Stimulated activated CD8-positive, alpha-beta memory T cell treated with anti-CD3 and anti-CD28 coated beads, Interleukin-7, amount 100 ng/mL, for 48 hours (primary cell): ENCODE measurements at regions not wholly inside any gene's neighbourhood (a gene's known extent, or its start where the extent isn't known, plus 50 kb on each side); places are given as distances from the start of the nearest gene placed in this dataset.

Experiments used
- DNase-seq, 2 donors: peaks; one replicate each; pipeline ENCODE4 v3.0.0-alpha.2; 2020; ENCODE audit warnings: low read depth in 1 of 2; ENCODE audit errors: extremely low read depth in 1 of 2

DNA sequence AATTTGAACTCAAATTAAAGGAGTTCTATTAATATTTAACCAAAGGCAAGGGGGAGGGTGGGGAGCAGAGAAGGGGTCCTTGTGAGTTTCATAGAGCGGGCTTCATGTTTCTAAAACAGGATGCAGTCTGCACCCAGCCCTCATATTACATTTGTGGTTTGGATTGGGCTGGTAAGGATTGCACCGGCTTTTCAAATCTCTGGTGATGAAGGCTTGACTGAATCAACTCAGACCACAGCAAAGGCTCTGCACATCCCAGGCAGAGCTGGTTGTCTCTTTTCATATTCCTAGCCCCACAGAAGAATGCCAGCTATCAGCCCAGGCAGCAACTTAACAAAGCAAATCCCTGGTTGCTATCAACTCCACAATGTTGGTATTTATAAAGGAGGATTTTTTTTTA, 1221.4 kb downstream of the VRK1 start:
- DNase-seq: no peak

DNA sequence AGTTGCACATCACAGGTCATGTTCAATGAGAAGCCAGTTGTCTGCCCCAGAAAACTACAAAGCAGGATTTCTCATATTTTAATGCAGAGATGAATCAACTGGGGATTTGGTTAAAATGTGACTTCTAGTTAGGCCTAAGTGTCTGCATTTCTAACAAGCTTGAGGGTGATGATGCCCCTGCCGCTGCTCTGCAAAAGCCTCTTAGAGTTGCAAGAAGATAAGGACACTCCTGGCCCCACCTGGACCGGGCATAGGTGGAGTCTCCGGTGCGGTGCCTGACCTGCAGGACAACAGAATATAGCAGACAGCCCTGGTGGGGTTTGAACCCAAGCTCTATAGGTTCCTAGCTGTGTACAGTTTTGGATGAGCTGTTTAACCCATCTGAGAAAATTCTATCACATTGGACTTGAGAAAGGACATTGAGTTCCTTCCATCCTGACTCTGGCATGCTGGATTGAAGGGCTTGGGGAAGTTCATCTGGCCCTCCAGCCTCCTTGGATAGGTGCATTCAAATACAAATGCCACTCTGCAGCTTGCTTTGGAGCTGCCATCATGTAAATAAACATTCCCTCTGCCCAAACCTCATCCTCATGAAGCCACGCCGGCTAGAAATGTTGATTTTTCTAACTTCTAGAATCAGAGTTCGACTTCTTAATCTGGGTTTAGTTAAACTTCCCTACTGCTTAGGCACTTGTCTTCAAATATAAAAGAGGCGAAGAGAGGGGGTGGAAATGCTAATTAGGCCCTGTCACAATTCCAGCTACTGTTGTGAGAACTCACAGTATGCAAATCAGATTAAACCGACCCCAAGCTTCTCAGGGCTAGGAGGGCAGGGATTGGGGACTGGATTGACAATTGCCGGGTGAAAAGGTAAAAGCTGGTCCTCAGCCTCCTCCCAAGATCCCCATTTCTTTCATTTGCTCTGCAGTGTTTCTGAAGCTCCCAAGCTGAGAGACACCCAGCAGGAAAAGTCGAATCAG, 1225.6 kb downstream of the VRK1 start:
- no peak for DNase-seq

DNA sequence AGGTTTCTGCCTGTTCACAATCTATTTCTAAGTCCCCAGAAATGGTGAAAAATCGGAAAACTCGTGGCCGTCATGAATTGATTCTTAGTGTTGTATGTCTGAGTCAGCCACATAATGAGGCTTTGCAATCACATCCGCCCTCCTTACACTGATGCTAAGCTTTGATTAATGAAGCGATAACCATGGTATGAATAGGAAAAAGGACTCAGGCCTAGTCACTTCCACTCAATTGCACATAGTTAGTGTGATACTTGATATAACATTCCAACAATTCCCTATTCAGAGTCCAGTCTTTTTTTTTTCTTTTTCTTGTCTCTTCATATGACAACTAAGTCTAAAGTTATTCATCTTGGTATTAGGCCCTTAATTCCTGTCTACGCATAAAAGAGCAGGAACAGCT, 1231.0 kb downstream of the VRK1 start:
- no peak for DNase-seq

DNA sequence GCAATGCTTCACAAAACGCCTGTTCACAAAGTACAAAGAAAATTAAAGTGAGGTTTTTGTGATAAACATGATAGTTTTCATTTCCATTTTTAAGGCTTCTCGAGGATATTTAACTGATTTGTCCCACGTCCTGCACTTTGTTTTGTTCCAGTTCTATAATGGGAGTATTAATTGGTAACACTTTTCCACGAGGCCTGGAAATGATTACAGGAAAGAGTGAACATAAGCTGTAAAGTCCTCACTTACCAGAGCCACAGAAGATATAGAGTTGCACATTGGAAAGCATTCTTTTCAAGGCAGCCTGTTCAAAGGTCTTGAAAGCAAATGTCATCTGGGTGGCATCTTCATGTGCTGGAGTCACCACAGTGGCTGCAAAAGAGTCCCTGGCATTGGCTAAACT, 1236.6 kb downstream of the BCL11B start:
- DNase-seq: no peak

DNA sequence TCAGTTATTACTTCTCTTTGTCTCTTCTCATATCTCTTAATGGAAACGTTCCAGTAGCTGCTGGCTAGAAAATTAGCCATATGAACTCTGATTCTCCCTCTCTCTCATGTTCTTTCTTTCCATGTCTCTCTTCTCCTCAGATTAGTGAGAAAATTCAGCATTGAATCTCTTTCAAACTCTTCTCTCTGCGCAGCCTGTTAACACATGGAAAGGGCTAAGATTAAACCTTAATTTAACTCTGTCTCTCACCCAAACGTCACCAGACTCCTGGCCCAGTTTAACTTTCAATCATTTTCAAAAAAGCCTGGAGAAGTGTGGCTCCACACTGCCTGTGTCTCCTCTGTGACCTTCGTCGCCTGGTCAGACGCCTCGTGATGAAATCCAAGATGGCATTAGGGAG, 1234.2 kb downstream of the BCL11B start:
- DNase-seq: no peak

DNA sequence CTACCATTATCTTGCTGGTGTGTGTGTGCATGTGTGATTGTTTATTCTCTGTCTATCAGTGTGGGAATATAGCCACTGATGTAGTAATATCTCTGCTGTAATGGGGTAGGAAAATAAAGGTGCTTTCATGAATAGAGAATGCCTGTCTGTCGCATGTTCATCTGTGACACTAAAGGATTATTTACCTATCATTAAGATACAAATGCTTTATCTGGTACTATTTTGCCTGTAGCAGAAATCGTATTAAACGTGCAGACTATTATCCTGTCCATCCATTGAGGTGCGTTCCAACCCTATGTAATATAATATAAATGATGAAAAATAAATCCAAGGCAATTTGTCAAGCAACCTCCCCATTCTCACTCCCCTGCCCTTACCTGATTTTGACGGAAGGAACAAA, 1215.1 kb downstream of the BCL11B start:
- no peak for DNase-seq

DNA sequence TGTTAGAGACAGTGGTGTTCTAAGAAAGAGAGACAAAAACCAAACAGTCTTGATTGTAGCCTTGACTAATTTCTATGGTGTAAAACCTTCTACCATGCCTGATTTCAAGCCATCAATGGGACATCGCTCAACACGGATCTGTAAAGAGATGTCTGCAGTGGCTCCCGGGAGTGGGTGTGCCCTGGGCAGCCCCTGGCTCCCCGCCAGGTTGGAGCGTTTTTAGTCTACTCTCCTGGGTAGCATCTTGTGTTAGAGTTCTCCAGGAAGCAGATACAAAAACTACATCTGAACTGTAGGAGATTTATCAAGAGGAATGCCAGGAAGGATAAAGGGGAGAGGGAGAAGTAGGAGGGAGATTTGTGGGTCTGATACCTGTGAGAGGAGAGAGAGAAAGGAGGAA, 1212.9 kb downstream of the BCL11B start:
- no peak for DNase-seq

DNA sequence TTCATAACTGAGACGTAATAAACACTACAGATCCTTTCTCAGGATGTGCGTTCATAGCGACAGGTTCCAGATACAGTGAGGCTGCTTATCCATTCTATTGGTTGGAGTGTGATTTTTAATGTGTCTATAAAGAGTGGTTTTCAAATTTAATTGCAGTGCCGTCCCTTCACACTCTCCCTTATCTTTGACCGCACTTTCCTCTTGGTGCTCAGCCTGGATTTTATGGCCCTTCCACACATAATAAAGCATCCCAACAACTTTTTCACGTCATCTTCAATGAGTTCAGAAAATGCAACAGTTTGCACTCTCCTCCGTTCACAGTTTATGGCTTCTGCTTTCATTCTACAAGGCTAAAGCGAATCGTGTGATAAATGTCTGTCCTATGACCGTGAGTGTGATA, 1209.9 kb downstream of the BCL11B start:
- no peak for DNase-seq

DNA sequence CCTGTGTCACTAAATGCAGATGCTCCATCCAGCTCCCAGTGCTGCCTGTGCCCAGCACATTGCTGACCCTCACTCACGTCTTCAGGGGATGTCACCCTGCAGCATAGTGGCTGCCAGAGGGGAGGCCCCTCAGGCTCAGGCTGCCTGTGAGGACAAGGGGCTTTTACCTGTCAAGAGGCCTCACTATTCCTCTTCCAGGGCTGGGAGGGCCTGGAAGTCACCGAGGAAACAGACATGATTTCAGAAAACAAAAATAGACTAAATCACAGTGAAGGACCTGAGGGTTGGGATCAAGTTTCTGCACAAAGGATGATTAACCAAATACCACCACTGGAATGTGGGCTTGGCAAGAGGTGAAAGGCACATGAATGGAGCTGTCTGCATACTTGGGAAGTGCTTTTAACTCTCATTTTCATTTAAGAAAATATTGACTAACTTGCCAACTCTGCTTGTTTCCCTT, 1202.3 kb downstream of the BCL11B start:
- no peak for DNase-seq

DNA sequence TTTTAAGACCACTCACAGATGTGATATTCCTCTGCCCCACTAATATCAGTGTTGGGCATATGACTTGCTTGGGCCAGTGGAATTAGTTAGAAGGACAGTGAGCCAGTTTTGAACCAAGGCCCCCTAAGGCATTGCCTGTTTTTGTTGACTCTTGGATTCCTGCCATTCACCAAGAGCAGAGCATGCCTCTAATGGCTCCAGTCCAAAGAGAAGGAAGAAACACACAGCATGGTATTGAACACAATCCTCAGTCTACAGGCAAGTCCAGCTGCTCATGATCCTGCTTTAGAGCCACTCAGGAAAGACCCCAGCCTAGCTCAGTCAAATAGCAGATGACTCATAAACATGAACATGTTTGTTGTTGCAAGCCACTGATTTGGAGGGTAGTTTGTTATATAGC, 1201.5 kb downstream of the BCL11B start:
- no peak for DNase-seq

DNA sequence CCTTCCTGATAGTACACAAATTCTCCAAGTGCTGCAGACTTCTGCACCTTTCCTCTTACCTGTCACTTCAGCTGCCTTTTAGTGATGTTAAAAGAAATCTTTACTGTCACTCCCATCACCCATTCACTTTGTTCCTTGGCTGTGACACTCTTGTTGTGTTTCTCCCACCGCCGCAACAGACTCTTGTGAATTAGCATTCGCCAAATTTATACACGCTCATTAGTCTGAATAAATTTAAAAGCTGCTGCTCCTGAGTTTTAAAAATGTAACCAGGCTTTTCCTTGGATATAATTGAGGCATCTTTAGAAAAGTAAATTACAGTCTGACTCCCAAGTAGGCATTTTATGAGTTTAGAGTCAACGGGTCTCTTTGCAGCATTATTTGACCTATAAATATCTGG, 1197.9 kb downstream of the BCL11B start:
- no peak for DNase-seq

DNA sequence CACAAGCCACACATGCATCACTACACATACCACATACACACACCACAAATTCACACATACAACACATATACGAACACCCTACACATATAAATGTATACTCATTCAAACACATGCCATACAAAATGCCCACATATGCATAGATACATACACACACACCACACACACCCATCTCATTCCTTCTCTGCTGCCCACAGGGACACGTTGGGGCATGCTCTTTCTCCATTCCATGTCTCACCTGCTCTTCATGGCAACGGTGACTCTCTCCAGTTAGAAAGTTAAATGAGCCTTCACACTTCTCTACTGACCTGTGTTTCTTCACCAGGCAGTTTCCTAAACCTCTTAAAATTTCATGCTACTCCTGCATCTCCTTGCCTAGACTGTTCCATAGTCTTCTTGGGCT, 1194.8 kb downstream of the BCL11B start:
- no peak for DNase-seq

DNA sequence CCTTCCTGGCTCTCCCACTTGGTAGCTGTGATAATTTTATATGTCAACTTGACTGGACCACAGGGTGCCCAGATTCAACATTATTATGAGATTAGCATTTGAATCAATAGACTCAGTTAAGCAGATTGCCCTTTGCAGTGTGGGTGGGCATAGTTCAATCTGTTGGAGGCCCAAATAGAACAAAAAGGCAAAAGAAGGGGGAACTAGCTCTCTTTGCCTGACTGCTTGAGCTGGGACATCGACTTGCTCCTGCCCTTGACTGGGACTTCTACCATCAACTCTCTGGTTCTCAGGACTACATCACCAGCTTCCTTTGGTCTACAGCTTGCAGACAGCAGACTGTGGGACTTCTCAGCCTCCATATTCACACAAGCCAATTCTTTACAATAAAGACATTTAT, 1189.2 kb downstream of the BCL11B start:
- DNase-seq: no peak

DNA sequence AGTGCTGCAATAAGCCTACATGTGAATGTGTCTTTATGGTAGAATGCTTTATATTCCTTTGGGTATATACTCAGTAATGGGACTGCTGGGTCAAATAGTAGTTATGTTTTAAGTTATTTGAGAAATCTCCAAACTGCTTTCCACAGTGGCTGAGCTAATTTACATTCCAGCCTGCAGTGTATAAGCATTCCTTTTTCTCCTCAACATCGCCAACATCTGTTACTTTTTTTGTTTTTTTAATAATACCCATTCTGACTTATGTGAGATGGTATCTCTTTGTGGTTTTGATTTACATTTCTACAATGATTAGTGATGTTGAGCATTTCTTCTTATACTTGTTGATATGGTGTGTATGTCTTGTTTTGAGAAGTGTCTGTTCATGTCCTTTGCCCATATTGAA, 1186.2 kb downstream of the BCL11B start:
- DNase-seq: no peak

DNA sequence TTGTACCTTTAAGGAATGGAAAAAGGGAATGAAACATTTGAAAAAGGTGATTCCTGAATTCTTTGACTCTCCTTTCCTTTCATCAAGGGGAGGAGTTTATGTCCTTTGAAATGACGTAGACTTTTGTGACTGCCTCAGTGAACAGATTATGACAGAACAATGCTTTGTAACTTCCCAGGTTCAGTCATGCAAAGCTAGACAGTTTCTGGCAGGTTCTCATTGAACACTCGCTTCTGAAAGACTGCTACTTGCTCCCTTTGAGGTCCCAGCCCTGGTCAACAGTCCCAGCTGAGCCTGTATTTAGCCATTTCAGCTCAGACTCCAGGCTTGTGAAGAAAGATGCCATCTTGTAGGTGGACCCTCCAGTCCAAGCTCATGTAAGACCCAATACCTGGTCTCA, 1178.9 kb downstream of the BCL11B start:
- DNase-seq: no peak

DNA sequence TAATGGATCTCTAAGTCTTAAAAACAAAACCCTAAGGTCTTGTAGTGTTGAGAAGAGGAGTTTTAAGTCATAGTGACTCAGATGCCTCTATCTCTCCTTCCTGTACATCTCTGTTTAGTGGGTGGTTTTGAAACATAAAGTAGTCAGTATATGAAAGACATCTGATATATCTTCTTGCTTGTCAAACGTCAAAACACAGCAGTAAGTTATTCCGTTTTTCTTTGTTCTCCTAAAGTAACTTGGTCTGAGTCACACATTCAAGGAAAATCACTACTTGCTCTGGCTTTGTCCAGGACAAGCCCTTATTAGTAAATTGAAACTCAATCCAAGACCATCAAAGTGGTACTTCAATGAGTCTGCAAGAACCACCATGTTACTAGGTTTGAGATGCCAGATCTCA, 1172.5 kb downstream of the BCL11B start:
- no peak for DNase-seq

DNA sequence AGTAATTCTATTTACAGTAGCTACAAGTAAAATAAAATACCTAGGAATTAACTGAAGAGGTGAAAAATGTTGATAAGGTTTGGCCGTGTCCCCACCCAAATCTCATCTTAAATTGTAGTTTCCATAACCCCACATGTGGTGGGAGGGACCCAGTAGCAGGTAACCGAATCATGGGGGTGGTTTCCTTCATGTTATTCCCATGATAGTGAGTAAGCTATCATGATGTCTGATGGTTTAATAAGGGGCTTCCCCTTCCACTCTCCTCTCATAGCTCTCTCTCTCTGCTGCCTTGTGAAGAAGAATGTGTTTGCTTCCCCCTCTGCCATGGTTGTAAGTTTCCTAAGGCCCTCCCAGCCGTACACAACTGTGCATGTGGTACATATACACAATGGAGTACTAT, 1170.7 kb downstream of the BCL11B start:
- DNase-seq: no peak

DNA sequence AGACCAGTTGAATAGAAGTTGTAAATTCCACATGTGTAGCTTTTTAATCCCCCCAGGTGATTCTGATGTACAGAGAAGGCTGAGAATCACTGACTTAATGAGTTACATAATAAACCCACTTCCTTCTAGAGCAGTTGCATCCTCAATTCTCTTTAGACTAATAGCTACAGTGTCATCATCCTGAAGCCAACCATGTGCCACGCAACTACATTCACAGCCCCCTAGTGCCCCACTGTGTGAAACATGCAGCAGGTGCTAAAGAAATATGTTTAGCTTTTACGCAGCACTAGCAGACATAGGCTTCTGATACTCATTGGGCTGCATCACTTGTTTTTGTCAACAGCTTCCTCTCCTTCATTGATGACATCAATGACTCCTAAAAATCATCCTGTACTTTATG, 1168.3 kb downstream of the BCL11B start:
- no peak for DNase-seq

DNA sequence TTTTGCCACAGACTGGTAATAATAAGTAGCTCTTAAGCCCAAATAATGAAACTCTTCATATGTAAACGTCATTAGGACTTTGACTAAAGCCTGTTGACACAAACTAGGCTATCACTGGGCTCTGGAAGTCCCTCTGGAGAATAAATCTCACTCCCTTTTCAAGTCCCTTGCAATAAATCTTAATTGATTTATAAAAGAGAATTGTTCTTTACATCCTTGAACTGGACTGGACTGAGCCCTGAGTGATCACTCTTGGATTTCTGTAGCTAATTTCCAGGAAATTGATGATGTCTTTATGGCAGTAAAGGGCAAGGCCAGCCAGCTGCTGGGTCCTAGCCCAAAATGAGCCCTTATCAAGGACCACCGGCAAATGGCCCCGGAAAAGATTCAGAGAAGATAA, 1162.7 kb downstream of the BCL11B start:
- no peak for DNase-seq

DNA sequence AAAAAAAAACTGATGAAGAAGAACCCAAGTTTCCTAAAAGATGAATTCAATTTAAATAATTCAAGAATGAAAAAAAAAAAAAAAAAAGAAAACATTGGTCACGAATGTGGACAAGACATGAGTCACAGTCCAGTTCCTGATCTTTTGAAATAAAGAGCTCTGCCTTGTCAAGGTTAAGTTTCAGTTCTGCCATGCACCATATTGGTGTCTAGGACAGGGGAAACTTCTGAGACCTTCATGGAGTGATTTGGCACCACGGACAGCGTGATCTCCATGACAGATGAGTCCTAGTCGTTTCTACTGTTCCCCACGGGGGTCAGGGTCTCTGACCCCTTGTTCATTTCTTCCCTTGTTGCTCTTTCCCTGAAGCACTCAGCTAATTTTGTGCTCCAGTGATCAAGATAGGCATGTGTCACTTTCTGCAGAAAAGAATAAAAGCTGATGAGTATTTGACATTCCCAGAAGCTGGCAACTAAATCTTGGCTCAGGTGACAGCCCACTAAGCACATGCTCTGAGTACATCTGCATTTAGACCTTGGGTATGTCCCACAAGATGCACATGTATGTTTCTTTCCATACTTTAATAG, 1159.7 kb downstream of the BCL11B start:
- no peak for DNase-seq

DNA sequence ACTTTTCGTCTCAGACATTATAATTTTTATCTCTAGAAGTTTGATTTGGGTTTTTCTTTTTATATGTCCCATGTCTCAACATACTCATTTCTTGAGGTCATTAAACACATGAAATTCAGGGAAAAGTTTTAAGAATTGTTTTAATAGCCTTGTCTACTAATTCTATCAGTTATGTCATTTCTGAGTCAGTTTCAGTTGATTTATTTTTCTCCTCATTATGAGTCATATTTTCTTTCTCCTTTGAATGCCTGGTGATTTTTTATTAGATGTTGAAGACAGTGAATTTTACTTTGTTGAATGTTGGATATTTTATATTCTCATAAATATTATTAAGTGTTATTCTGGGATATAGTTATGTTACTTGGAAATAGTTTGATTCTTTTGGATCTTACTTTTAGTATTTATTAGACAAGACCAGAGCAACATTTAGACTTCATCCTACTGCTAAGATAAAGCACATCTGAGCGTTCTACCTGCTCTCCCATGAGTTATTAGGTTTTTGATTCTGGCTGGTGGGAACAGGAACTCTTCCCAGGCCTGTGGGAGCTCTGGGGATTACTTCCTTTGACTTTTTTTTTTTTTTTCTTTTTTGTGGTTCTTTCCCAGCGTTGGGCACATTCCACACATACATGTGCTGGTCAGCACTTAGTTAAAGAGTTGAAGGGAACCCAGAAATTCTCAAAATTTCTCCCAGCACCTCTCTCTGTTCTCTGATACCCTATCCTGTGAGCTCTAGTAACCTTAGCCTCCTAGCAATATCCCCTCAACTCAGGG, 1157.7 kb downstream of the BCL11B start:
- DNase-seq: no peak

DNA sequence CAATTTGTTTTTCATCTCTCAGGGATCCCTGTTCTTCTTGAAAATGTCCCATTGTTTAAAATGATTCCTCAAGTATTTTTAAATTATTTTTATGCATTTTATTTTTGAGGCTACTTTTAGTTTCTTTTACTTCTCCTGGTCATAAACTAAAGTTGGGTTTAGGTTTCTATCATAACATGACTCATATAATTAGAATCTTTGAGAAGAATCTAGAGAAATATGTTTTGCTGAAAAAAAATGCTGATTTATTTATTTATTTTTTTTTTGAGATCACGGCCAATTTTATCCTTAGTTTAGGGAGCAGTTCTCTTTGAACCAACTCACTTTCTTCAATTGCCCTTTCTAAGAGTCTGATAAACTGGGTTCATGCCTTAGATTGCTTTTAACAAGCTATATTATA, 1157.1 kb downstream of the BCL11B start:
- no peak for DNase-seq
